ENCODE measurements at regions not wholly inside any gene's neighbourhood (a gene's known extent, or its start where the extent isn't known, plus 50 kb on each side); places are given as distances from the start of the nearest gene placed in this dataset.

- TF ChIP-seq CTCF (IDR thresholded peaks at IDR 0.05; ENCODE audit: insufficient read depth, low read length, poor library complexity, severe bottlenecking), result no peak
- Histone ChIP-seq H3K27me3 (ENCODE audit: control insufficient read depth, insufficient read depth, low read length) (no peaks in the 10 kb centered on the region), H3K4me3 (ENCODE audit: low read depth, low read length) (no peak overlapping the region), H3K36me3 (ENCODE audit: control insufficient read depth, insufficient read depth, low read length) (no peaks in the 10 kb centered on the region)
- DNase-seq (ENCODE audit: low read depth), result peak; percentile 79
Observed at GRCh38 chr6:21885532-21886114, 292.1 kb downstream of the SOX4 start.

- H3K36me3 ChIP-seq (ENCODE audit: control insufficient read depth, insufficient read depth, low read length), result no peaks in the 10 kb centered on the region
- peak; percentile 95 for DNase-seq (ENCODE audit: low read depth)
- no peaks in the 10 kb centered on the region for H3K27me3 ChIP-seq (ENCODE audit: control insufficient read depth, insufficient read depth, low read length)
- no peak overlapping the region for H3K4me3 ChIP-seq (ENCODE audit: low read depth, low read length)
- no peak for TF ChIP-seq CTCF (IDR thresholded peaks at IDR 0.05; ENCODE audit: insufficient read depth, low read length, poor library complexity, severe bottlenecking)
Observed at GRCh38 chr6:21886542-21887151, 293.1 kb downstream of the SOX4 start.

GRCh38 chr6:21887231-21888185 is 294.0 kb downstream of the SOX4 start:
- Histone ChIP-seq H3K27me3 (ENCODE audit: control insufficient read depth, insufficient read depth, low read length) (no peaks in the 10 kb centered on the region), H3K4me3 (ENCODE audit: low read depth, low read length) (no peak overlapping the region), H3K36me3 (ENCODE audit: control insufficient read depth, insufficient read depth, low read length) (no peaks in the 10 kb centered on the region)
- DNase-seq (ENCODE audit: low read depth), result no peak
- no peak for TF ChIP-seq CTCF (IDR thresholded peaks at IDR 0.05; ENCODE audit: insufficient read depth, low read length, poor library complexity, severe bottlenecking)

- Histone ChIP-seq H3K27me3 (ENCODE audit: control insufficient read depth, insufficient read depth, low read length) (no peaks in the 10 kb centered on the region), H3K36me3 (ENCODE audit: control insufficient read depth, insufficient read depth, low read length) (no peaks in the 10 kb centered on the region), H3K4me3 (ENCODE audit: low read depth, low read length) (no peak overlapping the region)
- DNase-seq (ENCODE audit: low read depth), result no peak
- no peak for TF ChIP-seq CTCF (IDR thresholded peaks at IDR 0.05; ENCODE audit: insufficient read depth, low read length, poor library complexity, severe bottlenecking)
Observed at GRCh38 chr6:21891080-21891479, 297.5 kb downstream of the SOX4 start.

- H3K4me3 ChIP-seq (ENCODE audit: low read depth, low read length), result no peak overlapping the region
- no peak for TF ChIP-seq CTCF (IDR thresholded peaks at IDR 0.05; ENCODE audit: insufficient read depth, low read length, poor library complexity, severe bottlenecking)
- DNase-seq (ENCODE audit: low read depth), result no peak
- no peaks in the 10 kb centered on the region for H3K27me3 ChIP-seq (ENCODE audit: control insufficient read depth, insufficient read depth, low read length)
- H3K36me3 ChIP-seq (ENCODE audit: control insufficient read depth, insufficient read depth, low read length), result no peaks in the 10 kb centered on the region
Observed at GRCh38 chr6:21893793-21894192, 300.2 kb downstream of the SOX4 start.
